ENCODE measurements at regions not wholly inside any gene's neighbourhood (a gene's known extent, or its start where the extent isn't known, plus 50 kb on each side); places are given as distances from the start of the nearest gene placed in this dataset.

- H2BK12ac ChIP-seq (ENCODE audit: low read length in 2 of 2), result no peak overlapping the region
- no peak overlapping the region for H3K4me2 ChIP-seq (ENCODE audit: low read length, poor library complexity, severe bottlenecking)
- no peak for DNase-seq
- no peak overlapping the region for H4K91ac ChIP-seq (ENCODE audit: low read length)
- no peak overlapping the region for H3K14ac ChIP-seq (ENCODE audit: low read length in 2 of 2)
- no peaks in the 10 kb centered on the region for H3K79me1 ChIP-seq (replicated peaks; ENCODE audit: low read length, poor library complexity, severe bottlenecking)
- no peak overlapping the region for H3K27ac ChIP-seq (ENCODE audit: low read length, poor library complexity, severe bottlenecking)
- no peak overlapping the region for H3K23ac ChIP-seq (ENCODE audit: low read length in 2 of 2)
- no peak overlapping the region for H2BK120ac ChIP-seq (ENCODE audit: low read depth, low read length)
- H3K4ac ChIP-seq (ENCODE audit: low read depth in 1 of 2, low read length in 2 of 2), result no peak overlapping the region
- H3K36me3 ChIP-seq (ENCODE audit: control insufficient read depth in 1 of 2, insufficient read depth in 2 of 2, low read depth in 1 of 2, low read length in 2 of 2), result no peaks in the 10 kb centered on the region
- no peaks in the 10 kb centered on the region for H3K27me3 ChIP-seq (ENCODE audit: control insufficient read depth in 1 of 2, insufficient read depth in 1 of 2, low read length in 2 of 2)
- peaks cover 4% of the 10 kb centered on the region for H3K9me3 ChIP-seq (ENCODE audit: control insufficient read depth, low read length)
- H2BK15ac ChIP-seq (ENCODE audit: low read depth, poor library complexity, severe bottlenecking), result no peak overlapping the region
- H4K8ac ChIP-seq (ENCODE audit: low read length), result no peak overlapping the region
- no peak overlapping the region for H2BK5ac ChIP-seq (ENCODE audit: low read depth, low read length, poor library complexity, severe bottlenecking)
- H2AK5ac ChIP-seq (ENCODE audit: low read length, severe bottlenecking), result no peak overlapping the region
- H2AFZ ChIP-seq (ENCODE audit: low read depth, low read length), result no peak overlapping the region
- no peak overlapping the region for H3K9ac ChIP-seq (ENCODE audit: low read length)
- H3K18ac ChIP-seq (ENCODE audit: low read depth in 1 of 2, low read length in 2 of 2), result no peak overlapping the region
- H3K4me1 ChIP-seq (ENCODE audit: control insufficient read depth, insufficient read depth, low read depth, low read length), result no peaks in the 10 kb centered on the region
- H3K4me3 ChIP-seq (ENCODE audit: insufficient read depth in 1 of 2, low read depth in 1 of 2, low read length in 2 of 2), result no peak overlapping the region
- no CpG with 5 or more reads among the region's 1 CpG for WGBS
Measured at GRCh38 chr7:46833197-46833596, 748.7 kb downstream of the TNS3 start.

- Histone ChIP-seq H3K4ac (ENCODE audit: low read depth in 1 of 2, low read length in 2 of 2) (no peak overlapping the region), H3K9ac (ENCODE audit: low read length) (no peak overlapping the region), H3K14ac (ENCODE audit: low read length in 2 of 2) (no peak overlapping the region), H3K36me3 (ENCODE audit: control insufficient read depth in 1 of 2, insufficient read depth in 2 of 2, low read depth in 1 of 2, low read length in 2 of 2) (no peaks in the 10 kb centered on the region), H3K4me1 (ENCODE audit: control insufficient read depth, insufficient read depth, low read depth, low read length) (no peaks in the 10 kb centered on the region), H3K4me3 (ENCODE audit: insufficient read depth in 1 of 2, low read depth in 1 of 2, low read length in 2 of 2) (no peak overlapping the region), H3K27ac (ENCODE audit: low read length, poor library complexity, severe bottlenecking) (no peak overlapping the region), H4K8ac (ENCODE audit: low read length) (no peak overlapping the region), H2BK5ac (ENCODE audit: low read depth, low read length, poor library complexity, severe bottlenecking) (no peak overlapping the region), H2BK120ac (ENCODE audit: low read depth, low read length) (no peak overlapping the region), H2AFZ (ENCODE audit: low read depth, low read length) (no peak overlapping the region), H3K27me3 (ENCODE audit: control insufficient read depth in 1 of 2, insufficient read depth in 1 of 2, low read length in 2 of 2) (no peaks in the 10 kb centered on the region), H2BK12ac (ENCODE audit: low read length in 2 of 2) (no peak overlapping the region), H3K23ac (ENCODE audit: low read length in 2 of 2) (no peak overlapping the region), H3K4me2 (ENCODE audit: low read length, poor library complexity, severe bottlenecking) (no peak overlapping the region), H3K18ac (ENCODE audit: low read depth in 1 of 2, low read length in 2 of 2) (no peak overlapping the region), H2AK5ac (ENCODE audit: low read length, severe bottlenecking) (no peak overlapping the region), H2BK15ac (ENCODE audit: low read depth, poor library complexity, severe bottlenecking) (no peak overlapping the region), H3K9me3 (ENCODE audit: control insufficient read depth, low read length) (peaks cover 4% of the 10 kb centered on the region), H4K91ac (ENCODE audit: low read length) (no peak overlapping the region), H3K79me1 (replicated peaks; ENCODE audit: low read length, poor library complexity, severe bottlenecking) (no peaks in the 10 kb centered on the region)
- 90% methylated on average over 2 of the region's 2 CpGs for WGBS
- DNase-seq, result no peak
Measured at GRCh38 chr7:46832136-46832535, 749.8 kb downstream of the TNS3 start.

GRCh38 chr7:46819819-46820218 lies 762.1 kb downstream of the TNS3 start:
- H3K23ac ChIP-seq (ENCODE audit: low read length in 2 of 2), result no peak overlapping the region
- no peaks in the 10 kb centered on the region for H3K79me1 ChIP-seq (replicated peaks; ENCODE audit: low read length, poor library complexity, severe bottlenecking)
- no peak overlapping the region for H2BK120ac ChIP-seq (ENCODE audit: low read depth, low read length)
- H2BK12ac ChIP-seq (ENCODE audit: low read length in 2 of 2), result no peak overlapping the region
- no peak overlapping the region for H3K4me2 ChIP-seq (ENCODE audit: low read length, poor library complexity, severe bottlenecking)
- no peak overlapping the region for H2BK15ac ChIP-seq (ENCODE audit: low read depth, poor library complexity, severe bottlenecking)
- H3K14ac ChIP-seq (ENCODE audit: low read length in 2 of 2), result no peak overlapping the region
- no peak overlapping the region for H4K8ac ChIP-seq (ENCODE audit: low read length)
- no peak overlapping the region for H3K4ac ChIP-seq (ENCODE audit: low read depth in 1 of 2, low read length in 2 of 2)
- no peak overlapping the region for H2AFZ ChIP-seq (ENCODE audit: low read depth, low read length)
- H2AK5ac ChIP-seq (ENCODE audit: low read length, severe bottlenecking), result no peak overlapping the region
- peaks cover 9% of the 10 kb centered on the region for H3K9me3 ChIP-seq (ENCODE audit: control insufficient read depth, low read length)
- H2BK5ac ChIP-seq (ENCODE audit: low read depth, low read length, poor library complexity, severe bottlenecking), result no peak overlapping the region
- H3K27ac ChIP-seq (ENCODE audit: low read length, poor library complexity, severe bottlenecking), result no peak overlapping the region
- no peak overlapping the region for H4K91ac ChIP-seq (ENCODE audit: low read length)
- no peaks in the 10 kb centered on the region for H3K36me3 ChIP-seq (ENCODE audit: control insufficient read depth in 1 of 2, insufficient read depth in 2 of 2, low read depth in 1 of 2, low read length in 2 of 2)
- WGBS, result 93% methylated on average over 5 of the region's 7 CpGs
- H3K9ac ChIP-seq (ENCODE audit: low read length), result no peak overlapping the region
- H3K4me1 ChIP-seq (ENCODE audit: control insufficient read depth, insufficient read depth, low read depth, low read length), result no peaks in the 10 kb centered on the region
- H3K18ac ChIP-seq (ENCODE audit: low read depth in 1 of 2, low read length in 2 of 2), result no peak overlapping the region
- no peaks in the 10 kb centered on the region for H3K27me3 ChIP-seq (ENCODE audit: control insufficient read depth in 1 of 2, insufficient read depth in 1 of 2, low read length in 2 of 2)
- no peak for DNase-seq
- H3K4me3 ChIP-seq (ENCODE audit: insufficient read depth in 1 of 2, low read depth in 1 of 2, low read length in 2 of 2), result no peak overlapping the region

- H3K79me1 ChIP-seq (replicated peaks; ENCODE audit: low read length, poor library complexity, severe bottlenecking), result no peaks in the 10 kb centered on the region
- H3K9me3 ChIP-seq (ENCODE audit: control insufficient read depth, low read length), result peaks cover 9% of the 10 kb centered on the region
- no peak overlapping the region for H3K23ac ChIP-seq (ENCODE audit: low read length in 2 of 2)
- H3K27me3 ChIP-seq (ENCODE audit: control insufficient read depth in 1 of 2, insufficient read depth in 1 of 2, low read length in 2 of 2), result no peaks in the 10 kb centered on the region
- H3K4me3 ChIP-seq (ENCODE audit: insufficient read depth in 1 of 2, low read depth in 1 of 2, low read length in 2 of 2), result no peak overlapping the region
- no peak overlapping the region for H4K8ac ChIP-seq (ENCODE audit: low read length)
- 88% methylated on average over 4 of the region's 4 CpGs for WGBS
- no peak overlapping the region for H3K9ac ChIP-seq (ENCODE audit: low read length)
- H3K36me3 ChIP-seq (ENCODE audit: control insufficient read depth in 1 of 2, insufficient read depth in 2 of 2, low read depth in 1 of 2, low read length in 2 of 2), result no peaks in the 10 kb centered on the region
- no peak overlapping the region for H2BK5ac ChIP-seq (ENCODE audit: low read depth, low read length, poor library complexity, severe bottlenecking)
- H3K4me1 ChIP-seq (ENCODE audit: control insufficient read depth, insufficient read depth, low read depth, low read length), result peaks cover 10% of the 10 kb centered on the region
- H3K18ac ChIP-seq (ENCODE audit: low read depth in 1 of 2, low read length in 2 of 2), result no peak overlapping the region
- peak; percentile 31 for DNase-seq
- H3K4me2 ChIP-seq (ENCODE audit: low read length, poor library complexity, severe bottlenecking), result no peak overlapping the region
- H4K91ac ChIP-seq (ENCODE audit: low read length), result no peak overlapping the region
- H3K14ac ChIP-seq (ENCODE audit: low read length in 2 of 2), result no peak overlapping the region
- H2AFZ ChIP-seq (ENCODE audit: low read depth, low read length), result no peak overlapping the region
- H2BK12ac ChIP-seq (ENCODE audit: low read length in 2 of 2), result no peak overlapping the region
- no peak overlapping the region for H3K27ac ChIP-seq (ENCODE audit: low read length, poor library complexity, severe bottlenecking)
- no peak overlapping the region for H2AK5ac ChIP-seq (ENCODE audit: low read length, severe bottlenecking)
- H2BK120ac ChIP-seq (ENCODE audit: low read depth, low read length), result no peak overlapping the region
- H2BK15ac ChIP-seq (ENCODE audit: low read depth, poor library complexity, severe bottlenecking), result no peak overlapping the region
- no peak overlapping the region for H3K4ac ChIP-seq (ENCODE audit: low read depth in 1 of 2, low read length in 2 of 2)
Measured at GRCh38 chr7:46814516-46815250, 767.2 kb downstream of the TNS3 start.

Data from mesenchymal stem cell (in vitro differentiated cells and primary cell).